GM10248 (cell line): ENCODE measurements at regions not wholly inside any gene's neighbourhood (a gene's known extent, or its start where the extent isn't known, plus 50 kb on each side); places are given as distances from the start of the nearest gene placed in this dataset.
"Not testable (repeated sequence)": the region's sequence is repeated elsewhere in the genome, so short reads cannot be mapped to it uniquely, and the experiment has no call there.

Experiments
- CTCF ChIA-PET: fragments of 300-600 bp; sonication (Branson Sonifier 250); formaldehyde crosslinking; extraction: SDS; loops from one replicate; lab custom pipeline; 2021; ENCODE audit warnings: antibody characterized with exemption; lab: Yijun Ruan, JAX
- POLR2A ChIA-PET: fragments of 350-650 bp; sonication (Branson Sonifier 250); formaldehyde crosslinking; extraction: SDS; loops from one replicate; lab custom pipeline; 2020; ENCODE audit warnings: antibody characterized with exemption; lab: Yijun Ruan, JAX
- DNase-seq: peaks from one replicate; pipeline ENCODE4 v3.0.0; 2012; ENCODE audit errors: extremely low spot score
- CTCF ChIP-seq: IDR thresholded peaks from 2 replicates; pipeline ENCODE4 v1.5.1; 2012; ENCODE audit warnings: mild to moderate bottlenecking, low read depth; ENCODE audit errors: extremely low read depth, missing control alignments, control extremely low read depth

DNA sequence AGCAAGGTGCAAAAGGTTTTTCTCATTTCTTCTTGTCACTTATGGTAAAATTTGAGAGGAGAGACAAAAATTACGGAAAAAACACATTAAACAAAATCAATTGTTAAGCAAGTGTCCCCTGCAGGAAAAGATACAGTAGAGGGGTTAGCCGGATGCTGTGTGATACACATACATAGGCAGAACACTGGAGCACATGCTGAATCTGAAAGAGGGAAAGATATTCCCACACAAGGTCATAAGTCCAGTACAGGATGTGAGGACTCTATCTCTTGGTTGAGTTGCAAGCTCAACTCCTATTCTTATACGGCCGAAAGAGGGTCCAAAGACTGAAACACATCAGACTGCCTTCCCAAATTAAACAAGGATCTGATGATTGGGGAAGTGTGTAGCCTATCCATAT is 427.5 kb upstream of the NUDT12 start:
- POLR2A ChIA-PET, result no interaction called here
- TF ChIP-seq CTCF, result no peak
- no peak for DNase-seq
- CTCF ChIA-PET, result no interaction called here

- DNase-seq, result no peak
- no peak for TF ChIP-seq CTCF
- POLR2A ChIA-PET, result no interaction called here
- CTCF ChIA-PET, result no interaction called here
Observed at GRCh38 chr5:103981592-103981991, 419.0 kb upstream of the NUDT12 start.

GRCh38 chr5:103973669-103974068 is 411.1 kb upstream of the NUDT12 start:
- CTCF ChIA-PET, result no interaction called here
- no peak for DNase-seq

GRCh38 chr5:103966295-103966694 is 403.7 kb upstream of the NUDT12 start:
- POLR2A ChIA-PET, DNase-seq: not testable (repeated sequence)
- CTCF ChIA-PET, result interaction anchor here (1.1 kb wide), 1 partner anchor 9 kb away, joined by 3 read pairs; no protein-coding TSS in a partner anchor

More at GRCh38 chr5:103973669-103974068, 411.1 kb upstream of the NUDT12 start:
- TF ChIP-seq CTCF, result no peak
- POLR2A ChIA-PET, result no interaction called here

DNA sequence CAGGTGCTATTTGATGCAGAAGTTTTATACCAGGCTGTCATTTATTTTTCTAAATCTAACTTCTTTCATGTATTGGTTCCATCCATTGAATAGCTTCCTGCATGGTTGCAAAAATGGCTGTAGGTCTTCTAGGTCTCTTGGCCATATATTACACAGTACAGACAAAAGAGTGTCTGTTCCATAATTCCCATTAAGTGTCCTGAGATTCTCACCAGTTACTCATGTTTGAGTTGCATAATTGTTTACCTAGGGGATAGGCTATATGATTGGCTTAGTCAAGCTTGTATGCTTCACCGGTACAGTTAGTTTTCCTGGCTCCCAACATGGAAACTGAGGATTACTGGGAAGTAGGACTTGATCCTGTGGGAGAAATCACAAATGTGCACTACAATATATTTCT is 399.4 kb upstream of the NUDT12 start:
- no peak for TF ChIP-seq CTCF
- ChIA-PET CTCF (interaction anchor here (1.0 kb wide), 1 partner anchor 25 kb away, joined by 3 read pairs; no protein-coding TSS in a partner anchor), POLR2A (no interaction called here)
- DNase-seq, result no peak

DNA sequence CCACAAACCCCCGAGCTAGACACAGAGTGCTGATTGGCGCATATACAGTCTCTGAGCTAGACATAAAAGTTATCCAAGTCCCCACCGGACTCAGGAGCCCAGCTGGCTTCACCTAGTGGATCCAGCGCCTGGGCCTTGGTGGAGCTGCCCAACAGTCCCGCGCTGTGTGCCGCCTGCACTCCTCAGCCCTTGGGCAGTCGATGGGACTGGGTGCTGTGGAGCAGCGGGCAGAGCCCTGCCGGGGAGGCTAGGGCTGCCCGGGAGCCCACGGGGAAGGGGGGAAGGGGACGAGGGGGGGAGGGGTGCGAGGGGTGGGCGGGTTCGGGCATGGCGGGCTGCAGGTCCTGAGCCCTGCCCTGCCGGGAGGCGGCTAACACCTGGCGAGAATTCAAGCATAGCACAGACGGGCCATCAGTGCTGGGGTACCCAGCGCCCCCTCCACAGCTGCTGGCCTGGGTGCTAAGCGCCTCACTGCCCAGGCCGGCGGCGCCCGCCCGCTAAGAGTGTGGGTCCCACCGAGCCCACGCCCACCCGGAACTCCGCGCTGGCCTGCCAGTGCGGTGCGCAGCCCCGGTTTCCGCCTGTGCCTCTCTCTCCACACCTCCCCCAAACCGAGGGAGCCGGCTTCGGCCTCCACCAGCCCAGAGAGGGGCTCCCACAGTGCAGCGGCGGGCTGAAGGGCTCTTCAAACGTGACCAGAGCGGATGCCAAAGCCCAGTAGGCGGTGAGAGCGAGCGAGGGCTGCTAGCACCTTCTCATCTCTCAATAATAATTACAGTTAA is 391.2 kb upstream of the NUDT12 start:
- CTCF ChIA-PET, result interaction anchor here (1.1 to 1.3 kb wide), 2 partner anchors 15 to 35 kb away, joined by 3 read pairs; no protein-coding TSS in a partner anchor
- no peak for DNase-seq
- no peak for TF ChIP-seq CTCF
- POLR2A ChIA-PET, result no interaction called here

- POLR2A ChIA-PET, result no interaction called here
- CTCF ChIA-PET, result no interaction called here
- no peak for DNase-seq
- no peak for TF ChIP-seq CTCF
Observed at GRCh38 chr5:103951776-103952175, 389.2 kb upstream of the NUDT12 start.
